ENCODE measurements at regions not wholly inside any gene's neighbourhood (a gene's known extent, or its start where the extent isn't known, plus 50 kb on each side); places are given as distances from the start of the nearest gene placed in this dataset.

GRCh38 chr5:32869216-32869615 is 158.1 kb downstream of the NPR3 start:
- no peak for TF ChIP-seq CTCF (IDR thresholded peaks at IDR 0.05; ENCODE audit: low read depth, low read length)
- TF ChIP-seq EZH2phosphoT487 (IDR thresholded peaks at IDR 0.05; ENCODE audit: low read depth) = no peak
